SU-DHL-6 (cell line): ENCODE measurements at regions not wholly inside any gene's neighbourhood (a gene's known extent, or its start where the extent isn't known, plus 50 kb on each side); places are given as distances from the start of the nearest gene placed in this dataset.

Experiments
- H2AFZ ChIP-seq: fragments of 200-600 bp; sonication (generic); 2 replicates; pipeline ENCODE4 v1.6.1; 2014; ENCODE audit warnings: low read depth, mild to moderate bottlenecking, moderate library complexity, mixed read lengths, antibody characterized with exemption, low read length; ENCODE audit not compliant: severe bottlenecking
- H3F3A ChIP-seq: fragments of 200-600 bp; shearing (Covaris generic); 2 replicates; pipeline ENCODE4 v1.6.0; 2016; ENCODE audit warnings: antibody characterized with exemption, mild to moderate bottlenecking; ENCODE audit not compliant: insufficient read depth
- H3K27ac ChIP-seq: fragments of 200-600 bp; sonication (generic); 2 replicates; pipeline ENCODE4 v1.5.1; 2016; ENCODE audit warnings: low read depth, mild to moderate bottlenecking, low read length, moderate library complexity, mixed read lengths
- H3K27me3 ChIP-seq: fragments of 200-600 bp; sonication (generic), shearing (Covaris generic); 2 replicates; pipeline ENCODE4 v1.6.0; 2014; ENCODE audit warnings: mild to moderate bottlenecking, low read length
- H3K36me3 ChIP-seq: fragments of 200-600 bp; sonication (generic); 2 replicates; pipeline ENCODE4 v1.6.1; 2014; ENCODE audit warnings: mild to moderate bottlenecking, low read length, mixed read lengths
- H3K4me2 ChIP-seq: fragments of 300-600, 200-600 bp; shearing (Covaris generic), sonication (generic); 2 replicates; pipeline ENCODE4 v1.6.0; 2014; ENCODE audit warnings: low read length, low read depth, mild to moderate bottlenecking; ENCODE audit not compliant: poor library complexity, severe bottlenecking
- H3K4me3 ChIP-seq: fragments of 200-600 bp; sonication (generic); 2 replicates; pipeline ENCODE4 v1.5.1; 2014; ENCODE audit warnings: antibody characterized with exemption, low read length, mild to moderate bottlenecking, mixed read lengths; ENCODE audit not compliant: insufficient read depth, poor library complexity, severe bottlenecking
- H3K79me2 ChIP-seq: fragments of 200-600 bp; sonication (generic); 2 replicates; pipeline ENCODE4 v1.6.1; 2014; ENCODE audit warnings: mild to moderate bottlenecking, low read length, moderate library complexity; ENCODE audit not compliant: insufficient read depth
- H3K9ac ChIP-seq: fragments of 200-600 bp; sonication (generic); 2 replicates; pipeline ENCODE4 v1.7.0; 2014; ENCODE audit warnings: mild to moderate bottlenecking, low read length
- H3K9me2 ChIP-seq: fragments of 200-600 bp; sonication (generic); replicated peaks from 2 replicates; pipeline ENCODE4 v1.6.1; 2014; ENCODE audit warnings: low read length; ENCODE audit not compliant: insufficient read depth
- H3K9me3 ChIP-seq: fragments of 200-600 bp; sonication (generic); 2 replicates; pipeline ENCODE4 v1.6.1; 2014; ENCODE audit warnings: low read length, mixed read lengths; ENCODE audit not compliant: insufficient read depth
- H4K20me1 ChIP-seq: fragments of 200-600 bp; sonication (generic); 2 replicates; pipeline ENCODE4 v1.6.1; 2014; ENCODE audit warnings: low read depth, mild to moderate bottlenecking, antibody characterized with exemption, low read length, moderate library complexity, mixed read lengths
- EZH2phosphoT487 ChIP-seq: fragments of 200-600 bp; sonication (generic), shearing (Covaris generic); conservative IDR thresholded peaks from 2 replicates; pipeline ENCODE4 v1.6.1; 2018; ENCODE audit warnings: mild to moderate bottlenecking, antibody characterized with exemption, low read length, moderate library complexity, mixed read lengths
- TF ChIP-seq, protein P1 (sequence below): fragments of 200-600 bp; sonication (generic); IDR thresholded peaks from one replicate; pipeline ENCODE4 v1.5.1; 2017; ENCODE audit warnings: antibody characterized with exemption, mild to moderate bottlenecking, low read length, moderate library complexity; ENCODE audit not compliant: insufficient read depth, poor library complexity, severe bottlenecking

GRCh38 chr3:177396733-177397132, 199.5 kb upstream of the TBL1XR1 start:
- Histone ChIP-seq H3K36me3 (no peaks in the 10 kb centered on the region), H3K27me3 (no peaks in the 10 kb centered on the region), H3K27ac (no peak overlapping the region), H3K4me2 (no peak overlapping the region), H3K9ac (no peak overlapping the region), H3K4me3 (no peak overlapping the region), H3F3A (no peaks in the 10 kb centered on the region), H3K79me2 (no peaks in the 10 kb centered on the region), H4K20me1 (no peaks in the 10 kb centered on the region), H3K9me3 (no peaks in the 10 kb centered on the region), H3K9me2 (no peaks in the 10 kb centered on the region), H2AFZ (no peak overlapping the region)
- TF ChIP-seq, protein P1, sequence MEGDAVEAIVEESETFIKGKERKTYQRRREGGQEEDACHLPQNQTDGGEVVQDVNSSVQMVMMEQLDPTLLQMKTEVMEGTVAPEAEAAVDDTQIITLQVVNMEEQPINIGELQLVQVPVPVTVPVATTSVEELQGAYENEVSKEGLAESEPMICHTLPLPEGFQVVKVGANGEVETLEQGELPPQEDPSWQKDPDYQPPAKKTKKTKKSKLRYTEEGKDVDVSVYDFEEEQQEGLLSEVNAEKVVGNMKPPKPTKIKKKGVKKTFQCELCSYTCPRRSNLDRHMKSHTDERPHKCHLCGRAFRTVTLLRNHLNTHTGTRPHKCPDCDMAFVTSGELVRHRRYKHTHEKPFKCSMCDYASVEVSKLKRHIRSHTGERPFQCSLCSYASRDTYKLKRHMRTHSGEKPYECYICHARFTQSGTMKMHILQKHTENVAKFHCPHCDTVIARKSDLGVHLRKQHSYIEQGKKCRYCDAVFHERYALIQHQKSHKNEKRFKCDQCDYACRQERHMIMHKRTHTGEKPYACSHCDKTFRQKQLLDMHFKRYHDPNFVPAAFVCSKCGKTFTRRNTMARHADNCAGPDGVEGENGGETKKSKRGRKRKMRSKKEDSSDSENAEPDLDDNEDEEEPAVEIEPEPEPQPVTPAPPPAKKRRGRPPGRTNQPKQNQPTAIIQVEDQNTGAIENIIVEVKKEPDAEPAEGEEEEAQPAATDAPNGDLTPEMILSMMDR = no peak
- TF ChIP-seq EZH2phosphoT487 = no peak

GRCh38 chr3:177401375-177401774, 204.1 kb upstream of the TBL1XR1 start:
- Histone ChIP-seq H3K36me3 (no peaks in the 10 kb centered on the region), H4K20me1 (no peaks in the 10 kb centered on the region), H3K9me2 (no peaks in the 10 kb centered on the region), H3K9ac (no peak overlapping the region), H3K4me3 (no peak overlapping the region), H3F3A (no peaks in the 10 kb centered on the region), H3K27me3 (no peaks in the 10 kb centered on the region), H3K79me2 (no peaks in the 10 kb centered on the region), H2AFZ (no peak overlapping the region), H3K9me3 (no peaks in the 10 kb centered on the region), H3K27ac (no peak overlapping the region), H3K4me2 (no peak overlapping the region)
- TF ChIP-seq, protein P1 = no peak
- no peak for TF ChIP-seq EZH2phosphoT487

DNA sequence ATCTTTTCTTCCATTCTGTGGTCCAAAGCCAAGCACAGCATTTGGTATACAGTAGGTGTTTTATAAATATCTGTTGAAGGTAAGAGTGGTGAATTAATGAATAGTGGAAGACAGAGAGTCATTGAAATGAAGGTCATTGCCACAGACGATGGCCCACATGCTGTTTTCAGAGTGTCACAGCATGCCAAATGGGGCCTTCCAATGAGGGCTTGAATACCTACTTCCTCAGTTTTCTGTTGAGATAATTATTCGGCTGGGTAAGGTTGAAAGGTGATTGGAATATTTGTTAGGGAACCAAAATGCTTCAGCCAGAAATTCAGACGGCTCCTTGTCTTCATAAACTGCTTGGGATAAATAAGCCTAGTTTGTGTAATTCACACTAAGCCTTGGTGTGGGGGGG, 205.3 kb upstream of the TBL1XR1 start:
- H4K20me1 ChIP-seq = no peaks in the 10 kb centered on the region
- H2AFZ ChIP-seq = no peak overlapping the region
- no peak overlapping the region for H3K4me2 ChIP-seq
- no peaks in the 10 kb centered on the region for H3K79me2 ChIP-seq
- H3K27ac ChIP-seq = no peak overlapping the region
- H3F3A ChIP-seq = no peaks in the 10 kb centered on the region
- no peaks in the 10 kb centered on the region for H3K27me3 ChIP-seq
- H3K9me2 ChIP-seq = no peaks in the 10 kb centered on the region
- H3K9me3 ChIP-seq = no peaks in the 10 kb centered on the region
- no peak for TF ChIP-seq EZH2phosphoT487
- TF ChIP-seq, protein P1 = no peak
- H3K9ac ChIP-seq = no peak overlapping the region
- no peaks in the 10 kb centered on the region for H3K36me3 ChIP-seq
- no peak overlapping the region for H3K4me3 ChIP-seq

- Histone ChIP-seq H3F3A (no peaks in the 10 kb centered on the region), H3K79me2 (no peaks in the 10 kb centered on the region), H3K4me2 (no peak overlapping the region), H3K27me3 (no peaks in the 10 kb centered on the region), H3K27ac (no peak overlapping the region), H3K9me2 (no peaks in the 10 kb centered on the region), H3K4me3 (no peak overlapping the region), H2AFZ (no peak overlapping the region), H3K9ac (no peak overlapping the region), H3K36me3 (no peaks in the 10 kb centered on the region), H3K9me3 (no peaks in the 10 kb centered on the region), H4K20me1 (no peaks in the 10 kb centered on the region)
- TF ChIP-seq EZH2phosphoT487 = no peak
- TF ChIP-seq, protein P1 = no peak
Measured at GRCh38 chr3:177405191-177405672, 207.9 kb upstream of the TBL1XR1 start.
